K562 (cell line): ENCODE measurements at regions not wholly inside any gene's neighbourhood (a gene's known extent, or its start where the extent isn't known, plus 50 kb on each side); places are given as distances from the start of the nearest gene placed in this dataset.

Experiments used
- ATAC-seq: fragments of 200-7000 bp; cut with Tn5 transposase; 3 replicates; pipeline ENCODE4 v1.9.1; 2020; ENCODE audit warnings: moderate library complexity
- BruUV-seq: library from RNA; stranded (reverse); fragments of 400-500 nt; replicated peaks from 2 replicates; lab custom pipeline; 2021; lab: Mats Ljungman, UMichigan
- CTCF ChIA-PET: fragments of 300-600 bp; formaldehyde crosslinking; extraction: SDS; loops from one replicate; lab custom pipeline; 2021; ENCODE audit warnings: low intra/inter-chr PET ratio; lab: Yijun Ruan, JAX
- POLR2A ChIA-PET: fragments of 300-600, 350-650 bp; sonication (Branson Sonifier 250); formaldehyde crosslinking; extraction: SDS; loops from one replicate; lab custom pipeline; 2021; ENCODE audit warnings: antibody characterized with exemption, inconsistent platforms; lab: Yijun Ruan, JAX
- DNase-seq, 4 experiments: peaks; one replicate each; pipeline versions ENCODE4 v3.0.0 to v3.0.0-alpha.2; 2011 to 2018; ENCODE audit warnings: low spot score in 3 of 4, mixed read lengths in 3 of 4; ENCODE audit errors: extremely low read depth in 1 of 4
- FAIRE-seq: peaks from 2 replicates; lab custom pipeline; 2011; peaks lifted over from hg19 to GRCh38; lab: Jason Lieb, UNC
- H2AFZ ChIP-seq: 2 replicates; pipeline ENCODE4 v1.6.0; 2011; ENCODE audit warnings: low read depth, low read length, control low read depth, inconsistent platforms
- H3K27ac ChIP-seq: fragments of 200-600 bp; 3 replicates; pipeline ENCODE4 v1.8.0; 2011; ENCODE audit warnings: low read depth, mild to moderate bottlenecking, control low read depth, inconsistent platforms, low read length, moderate library complexity, mixed read lengths; ENCODE audit errors: extremely low read depth
- H3K27me3 ChIP-seq, 2 experiments: fragments of 300-600 bp in 1 of 2; 2 replicates in 1 of 2; 3 replicates in 1 of 2; pipeline versions ENCODE4 v1.6.0 to v1.8.0; 2011; ENCODE audit warnings: inconsistent platforms in 2 of 2, low read length in 2 of 2, mild to moderate bottlenecking in 1 of 2, mixed read lengths in 1 of 2, moderate library complexity in 1 of 2; ENCODE audit not compliant: control insufficient read depth in 2 of 2, insufficient read depth in 2 of 2
- H3K36me3 ChIP-seq: fragments of 300-600 bp; 3 replicates; pipeline ENCODE4 v1.8.0; 2011; ENCODE audit warnings: mild to moderate bottlenecking, low read length, inconsistent platforms; ENCODE audit not compliant: control insufficient read depth, insufficient read depth
- H3K4me1 ChIP-seq, 2 experiments: fragments of 200-600 bp in 1 of 2; replicated peaks in 1 of 2; 2 replicates in 1 of 2; 3 replicates in 1 of 2; pipeline versions ENCODE4 v1.5.1 to v1.8.0; 2011; ENCODE audit warnings: inconsistent platforms in 2 of 2, low read length in 2 of 2, mild to moderate bottlenecking in 1 of 2, mixed read lengths in 1 of 2, moderate library complexity in 1 of 2; ENCODE audit not compliant: control insufficient read depth in 2 of 2, insufficient read depth in 2 of 2
- H3K4me2 ChIP-seq: 2 replicates; pipeline ENCODE4 v1.6.1; 2011; ENCODE audit warnings: low read length, control low read depth, inconsistent platforms, mixed read lengths; ENCODE audit not compliant: insufficient read depth
- H3K4me3 ChIP-seq: fragments of 200-600 bp; sonication (generic), shearing (Covaris generic); 2 replicates; pipeline ENCODE4 v1.5.1; 2016; ENCODE audit warnings: control low read depth, inconsistent platforms
- H3K79me2 ChIP-seq: fragments of 200-600 bp; 3 replicates; pipeline ENCODE4 v1.8.0; 2011; ENCODE audit warnings: low read length, inconsistent platforms; ENCODE audit not compliant: control insufficient read depth, insufficient read depth
- H3K9ac ChIP-seq, 2 experiments: 2 replicates each; pipeline versions ENCODE4 v1.6.0 to v1.6.1; 2011; ENCODE audit warnings: low read depth in 2 of 2, low read length in 2 of 2, control low read depth in 1 of 2, inconsistent platforms in 1 of 2, mild to moderate bottlenecking in 1 of 2, mixed read lengths in 1 of 2; ENCODE audit not compliant: insufficient read depth in 1 of 2
- H3K9me1 ChIP-seq: one replicate; pipeline ENCODE4 v1.6.0; 2011; ENCODE audit warnings: inconsistent platforms, mild to moderate bottlenecking, low read length, moderate library complexity; ENCODE audit not compliant: control insufficient read depth, insufficient read depth
- H3K9me3 ChIP-seq: replicated peaks from 2 replicates; pipeline ENCODE4 v1.5.1; 2011; ENCODE audit warnings: low read depth, low read length, inconsistent platforms; ENCODE audit not compliant: control insufficient read depth, insufficient read depth
- H4K20me1 ChIP-seq: replicated peaks from 2 replicates; pipeline ENCODE4 v1.6.1; 2011; ENCODE audit warnings: low read length, inconsistent platforms, mixed read lengths; ENCODE audit not compliant: control insufficient read depth, insufficient read depth
- BRD4 ChIP-seq: fragments of 200-600 bp; sonication (generic); IDR thresholded peaks from 2 replicates; pipeline ENCODE4 v1.6.1; 2017; ENCODE audit warnings: inconsistent platforms
- CBX2 ChIP-seq: fragments of 200-600 bp; sonication (generic); IDR thresholded peaks from one replicate; pipeline ENCODE4 v1.6.1; 2012; ENCODE audit warnings: mild to moderate bottlenecking, low read length, inconsistent platforms; ENCODE audit not compliant: insufficient read depth, poor library complexity, severe bottlenecking
- ETV5 ChIP-seq: sonication (generic); formaldehyde crosslinking; IDR thresholded peaks from 2 replicates; pipeline ENCODE4 v1.4.0; 2020; ENCODE audit warnings: low read depth, mild to moderate bottlenecking, missing genetic modification reagents
- GABPA ChIP-seq: fragments of 200-800 bp; sonication (Bioruptor generic); conservative IDR thresholded peaks from 2 replicates; pipeline ENCODE4 v1.6.1; 2016; ENCODE audit warnings: low read depth, missing genetic modification characterization, missing compliant biosample characterization
- HMBOX1 ChIP-seq: sonication (generic); IDR thresholded peaks from 2 replicates; pipeline ENCODE4 v1.6.1; 2016
- HOXB6 ChIP-seq: fragments of 250-450 bp; sonication (Bioruptor Pico); IDR thresholded peaks from 2 replicates; pipeline ENCODE4 v1.5.1; 2022; ENCODE audit warnings: mild to moderate bottlenecking, borderline replicate concordance
- MYC ChIP-seq, 2 experiments: fragments of 250-450 bp in 1 of 2; sonication (Bioruptor Pico) in 1 of 2; IDR thresholded peaks; 2 replicates each; pipeline versions ENCODE4 v1.5.1 to v1.6.1; 2012 to 2021; ENCODE audit warnings: low read depth in 2 of 2, borderline replicate concordance in 1 of 2, improper control_type of control experiment in 1 of 2, low read length in 1 of 2, mild to moderate bottlenecking in 1 of 2, moderate library complexity in 1 of 2
- NEUROD1 ChIP-seq: fragments of 150-350 bp; IDR thresholded peaks from 2 replicates; pipeline ENCODE4 v1.6.1; 2014; ENCODE audit warnings: borderline replicate concordance, low read length, low read depth; ENCODE audit not compliant: partially characterized antibody
- POLR2AphosphoS2 ChIP-seq: IDR thresholded peaks from 2 replicates; pipeline ENCODE4 v1.6.1; 2012; ENCODE audit warnings: low read length, improper control_type of control experiment
- RHOXF2B ChIP-seq: fragments of 250-450 bp; sonication (Bioruptor Pico); conservative IDR thresholded peaks from 2 replicates; pipeline ENCODE4 v1.5.1; 2021
- SMAD3 ChIP-seq: fragments of 450-650 bp; formaldehyde crosslinking; conservative IDR thresholded peaks from 2 replicates; pipeline ENCODE4 v1.4.0; 2020; ENCODE audit warnings: mild to moderate bottlenecking
- SMC3 ChIP-seq: conservative IDR thresholded peaks from 2 replicates; pipeline ENCODE4 v1.6.1; 2011; ENCODE audit warnings: low read depth, low read length, improper control_type of control experiment; ENCODE audit not compliant: insufficient read depth
- SRSF7 ChIP-seq: fragments of 200-400 bp; formaldehyde crosslinking; optimal IDR thresholded peaks from 2 replicates; pipeline ENCODE3; 2017; ENCODE audit warnings: mild to moderate bottlenecking, low read depth, low read length
- WGBS: fragments of 100-300 bp; shearing (Covaris generic); methylation state at CpG from one replicate; pipeline ENCODE4 v1.1.6; 2016; ENCODE audit warnings: low coverage, mixed read lengths; ENCODE audit not compliant: insufficient coverage; ENCODE audit errors: missing lambda C conversion rate; 5-methylcytosine and 5-hydroxymethylcytosine counted together
- in situ Hi-C: fragments of 300-500 bp; cut with MboI; formaldehyde crosslinking; loops from 4 replicates; pipeline ENCODE4 v1.15.0; 2018; ENCODE audit warnings: inconsistent platforms, mixed read lengths
- intact Hi-C: fragments of 100-400 bp; cut with micrococcal nuclease; formaldehyde crosslinking; loops from 2 replicates; pipeline ENCODE4 v1.14.2; 2022
- TF ChIP-seq, protein P1 (sequence below): fragments of 250-450 bp; sonication (Bioruptor Pico); IDR thresholded peaks from 2 replicates; pipeline ENCODE4 v1.4.0; 2020; ENCODE audit warnings: mild to moderate bottlenecking, moderate library complexity
- TF ChIP-seq, protein P2 (sequence below): fragments of 200-800 bp; sonication (Bioruptor generic); IDR thresholded peaks from 2 replicates; pipeline ENCODE4 v1.6.1; 2016; ENCODE audit warnings: missing genetic modification characterization, missing compliant biosample characterization

GRCh38 chr7:83290211-83290610 lies 127.5 kb upstream of the PCLO start (continued):
- no peak for TF ChIP-seq SMAD3
- TF ChIP-seq SMC3: no peak
- TF ChIP-seq HMBOX1: no peak
- TF ChIP-seq CBX2: no peak
- TF ChIP-seq ETV5 (CRISPR knock-in tag): no peak
- no peak for TF ChIP-seq BRD4
- no peak for TF ChIP-seq POLR2AphosphoS2
- TF ChIP-seq, protein P1, sequence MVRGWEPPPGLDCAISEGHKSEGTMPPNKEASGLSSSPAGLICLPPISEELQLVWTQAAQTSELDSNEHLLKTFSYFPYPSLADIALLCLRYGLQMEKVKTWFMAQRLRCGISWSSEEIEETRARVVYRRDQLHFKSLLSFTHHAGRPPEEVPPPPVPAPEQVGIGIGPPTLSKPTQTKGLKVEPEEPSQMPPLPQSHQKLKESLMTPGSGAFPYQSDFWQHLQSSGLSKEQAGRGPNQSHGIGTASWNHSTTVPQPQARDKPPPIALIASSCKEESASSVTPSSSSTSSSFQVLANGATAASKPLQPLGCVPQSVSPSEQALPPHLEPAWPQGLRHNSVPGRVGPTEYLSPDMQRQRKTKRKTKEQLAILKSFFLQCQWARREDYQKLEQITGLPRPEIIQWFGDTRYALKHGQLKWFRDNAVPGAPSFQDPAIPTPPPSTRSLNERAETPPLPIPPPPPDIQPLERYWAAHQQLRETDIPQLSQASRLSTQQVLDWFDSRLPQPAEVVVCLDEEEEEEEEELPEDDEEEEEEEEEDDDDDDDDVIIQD (CRISPR knock-in tag): no peak
- no peak for TF ChIP-seq RHOXF2B (CRISPR knock-in tag)
- TF ChIP-seq GABPA (tag): no peak
- TF ChIP-seq, all 486 proteins: peak for 0

DNA sequence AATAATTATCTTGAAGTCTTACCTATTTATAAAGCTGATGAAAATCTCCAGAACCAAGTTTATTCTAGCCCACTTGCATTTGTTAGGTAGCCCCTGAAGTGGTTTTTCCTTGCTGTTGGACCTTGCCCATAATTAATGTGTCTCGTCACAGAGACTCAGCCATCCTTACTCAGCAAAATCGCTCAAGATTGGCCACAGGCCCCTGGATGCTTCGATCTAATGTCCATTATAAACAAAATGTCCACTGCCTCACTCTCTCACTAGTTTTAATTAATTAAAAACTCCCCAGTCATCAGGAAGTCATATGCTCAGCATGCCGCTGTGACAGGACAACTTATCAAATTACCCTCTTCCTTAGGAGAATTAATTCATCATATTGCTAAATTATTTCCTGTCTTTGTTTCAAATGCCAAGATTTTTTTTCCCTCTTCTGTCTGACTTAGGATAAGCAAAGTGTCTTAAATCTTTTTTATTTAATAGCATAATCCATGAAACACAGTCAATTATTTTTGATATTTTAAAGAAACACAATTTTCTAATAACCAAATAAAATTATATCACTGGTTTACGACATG lies 126.8 kb upstream of the PCLO start:
- ChIA-PET POLR2A (no interaction called here), CTCF (no interaction called here)
- WGBS: 0% methylated on average over 5 of the region's 5 CpGs
- H3K4me2 ChIP-seq: no peak overlapping the region
- intact Hi-C loops (no loop called here), in situ Hi-C loops (no loop called here)
- DNase-seq (no peak), ATAC-seq (no peak), FAIRE-seq (no peak)
- no peaks in the 10 kb centered on the region for H3K4me1 ChIP-seq
- H3K27ac ChIP-seq: no peak overlapping the region
- no TSS peak for BruUV-seq
- H3K36me3 ChIP-seq: no peaks in the 10 kb centered on the region
- no peaks in the 10 kb centered on the region for H3K9me1 ChIP-seq
- no peak overlapping the region for H3K9ac ChIP-seq
- no peaks in the 10 kb centered on the region for H4K20me1 ChIP-seq
- no peaks in the 10 kb centered on the region for H3K79me2 ChIP-seq
- no peak overlapping the region for H2AFZ ChIP-seq
- H3K4me3 ChIP-seq: no peak overlapping the region
- H3K9me3 ChIP-seq: no peaks in the 10 kb centered on the region
- no peaks in the 10 kb centered on the region for H3K27me3 ChIP-seq
- TF ChIP-seq, protein P2, sequence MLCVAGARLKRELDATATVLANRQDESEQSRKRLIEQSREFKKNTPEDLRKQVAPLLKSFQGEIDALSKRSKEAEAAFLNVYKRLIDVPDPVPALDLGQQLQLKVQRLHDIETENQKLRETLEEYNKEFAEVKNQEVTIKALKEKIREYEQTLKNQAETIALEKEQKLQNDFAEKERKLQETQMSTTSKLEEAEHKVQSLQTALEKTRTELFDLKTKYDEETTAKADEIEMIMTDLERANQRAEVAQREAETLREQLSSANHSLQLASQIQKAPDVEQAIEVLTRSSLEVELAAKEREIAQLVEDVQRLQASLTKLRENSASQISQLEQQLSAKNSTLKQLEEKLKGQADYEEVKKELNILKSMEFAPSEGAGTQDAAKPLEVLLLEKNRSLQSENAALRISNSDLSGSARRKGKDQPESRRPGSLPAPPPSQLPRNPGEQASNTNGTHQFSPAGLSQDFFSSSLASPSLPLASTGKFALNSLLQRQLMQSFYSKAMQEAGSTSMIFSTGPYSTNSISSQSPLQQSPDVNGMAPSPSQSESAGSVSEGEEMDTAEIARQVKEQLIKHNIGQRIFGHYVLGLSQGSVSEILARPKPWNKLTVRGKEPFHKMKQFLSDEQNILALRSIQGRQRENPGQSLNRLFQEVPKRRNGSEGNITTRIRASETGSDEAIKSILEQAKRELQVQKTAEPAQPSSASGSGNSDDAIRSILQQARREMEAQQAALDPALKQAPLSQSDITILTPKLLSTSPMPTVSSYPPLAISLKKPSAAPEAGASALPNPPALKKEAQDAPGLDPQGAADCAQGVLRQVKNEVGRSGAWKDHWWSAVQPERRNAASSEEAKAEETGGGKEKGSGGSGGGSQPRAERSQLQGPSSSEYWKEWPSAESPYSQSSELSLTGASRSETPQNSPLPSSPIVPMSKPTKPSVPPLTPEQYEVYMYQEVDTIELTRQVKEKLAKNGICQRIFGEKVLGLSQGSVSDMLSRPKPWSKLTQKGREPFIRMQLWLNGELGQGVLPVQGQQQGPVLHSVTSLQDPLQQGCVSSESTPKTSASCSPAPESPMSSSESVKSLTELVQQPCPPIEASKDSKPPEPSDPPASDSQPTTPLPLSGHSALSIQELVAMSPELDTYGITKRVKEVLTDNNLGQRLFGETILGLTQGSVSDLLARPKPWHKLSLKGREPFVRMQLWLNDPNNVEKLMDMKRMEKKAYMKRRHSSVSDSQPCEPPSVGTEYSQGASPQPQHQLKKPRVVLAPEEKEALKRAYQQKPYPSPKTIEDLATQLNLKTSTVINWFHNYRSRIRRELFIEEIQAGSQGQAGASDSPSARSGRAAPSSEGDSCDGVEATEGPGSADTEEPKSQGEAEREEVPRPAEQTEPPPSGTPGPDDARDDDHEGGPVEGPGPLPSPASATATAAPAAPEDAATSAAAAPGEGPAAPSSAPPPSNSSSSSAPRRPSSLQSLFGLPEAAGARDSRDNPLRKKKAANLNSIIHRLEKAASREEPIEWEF: no peak
- no peak for TF ChIP-seq MYC (IDR thresholded peaks at IDR 0.05; ENCODE audit: low read depth, low read length)
- no peak for TF ChIP-seq MYC (CRISPR knock-in tag; IDR thresholded peaks at IDR 0.05; ENCODE audit: borderline replicate concordance, low read depth)
- no peak for TF ChIP-seq SRSF7
- TF ChIP-seq NEUROD1: no peak
- TF ChIP-seq HOXB6 (CRISPR knock-in tag): no peak
